Activated CD4-positive, CD25-positive, alpha-beta regulatory T cell treated with anti-CD3 and anti-CD28 coated beads, Interleukin-2, amount 50 U/mL, for 24 hours (primary cell): ENCODE measurements at regions not wholly inside any gene's neighbourhood (a gene's known extent, or its start where the extent isn't known, plus 50 kb on each side); places are given as distances from the start of the nearest gene placed in this dataset.
"Not testable (repeated sequence)": the region's sequence is repeated elsewhere in the genome, so short reads cannot be mapped to it uniquely, and the experiment has no call there.

Source experiments
- ATAC-seq, 2 donors: fragments of 150-1000 bp; cut with Tn5 transposase; one replicate each; pipeline ENCODE4 v1.10.0; 2021; ENCODE audit warnings: mild to moderate bottlenecking in 1 of 2, moderate library complexity in 1 of 2

DNA sequence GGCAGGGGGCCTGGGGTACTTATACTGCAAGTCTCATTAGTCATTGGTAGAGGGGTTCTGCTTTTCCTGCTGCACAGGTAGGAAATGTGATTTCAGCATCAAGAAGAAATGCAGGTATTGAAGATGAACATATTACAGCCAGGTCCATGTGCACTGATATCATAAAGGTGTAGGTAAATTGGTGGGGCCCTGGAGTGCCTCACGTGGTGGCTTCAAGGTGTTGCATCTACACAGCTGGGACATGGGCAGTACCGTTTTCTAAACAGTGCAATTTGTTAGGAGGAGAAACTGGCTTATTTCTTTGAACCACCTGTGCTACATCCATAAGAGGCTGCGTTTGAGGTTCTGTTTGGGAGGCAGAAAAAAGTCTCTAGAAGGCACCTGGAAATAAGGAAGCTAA lies 618.1 kb upstream of the RBFOX1 start:
- ATAC-seq = no peak

DNA sequence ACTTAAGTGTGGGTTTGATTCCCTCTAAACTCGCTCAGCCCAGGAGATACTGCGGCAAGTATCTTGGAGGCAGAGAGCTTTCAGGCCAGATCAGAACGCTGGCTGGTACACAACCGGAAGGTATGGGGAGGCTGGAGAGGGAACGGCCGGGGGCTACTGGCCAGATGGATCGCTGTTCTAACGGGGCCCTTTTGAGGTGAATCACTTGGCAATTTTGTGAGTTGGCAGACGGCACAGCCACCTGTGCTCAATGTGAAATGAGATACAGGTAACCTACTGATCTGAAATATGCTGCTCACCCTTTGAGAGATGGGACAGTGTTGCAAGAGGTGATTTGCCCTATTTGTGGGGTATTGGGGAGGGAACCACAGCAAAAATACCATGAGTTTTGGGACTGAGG lies 622.9 kb upstream of the RBFOX1 start:
- ATAC-seq = no peak

DNA sequence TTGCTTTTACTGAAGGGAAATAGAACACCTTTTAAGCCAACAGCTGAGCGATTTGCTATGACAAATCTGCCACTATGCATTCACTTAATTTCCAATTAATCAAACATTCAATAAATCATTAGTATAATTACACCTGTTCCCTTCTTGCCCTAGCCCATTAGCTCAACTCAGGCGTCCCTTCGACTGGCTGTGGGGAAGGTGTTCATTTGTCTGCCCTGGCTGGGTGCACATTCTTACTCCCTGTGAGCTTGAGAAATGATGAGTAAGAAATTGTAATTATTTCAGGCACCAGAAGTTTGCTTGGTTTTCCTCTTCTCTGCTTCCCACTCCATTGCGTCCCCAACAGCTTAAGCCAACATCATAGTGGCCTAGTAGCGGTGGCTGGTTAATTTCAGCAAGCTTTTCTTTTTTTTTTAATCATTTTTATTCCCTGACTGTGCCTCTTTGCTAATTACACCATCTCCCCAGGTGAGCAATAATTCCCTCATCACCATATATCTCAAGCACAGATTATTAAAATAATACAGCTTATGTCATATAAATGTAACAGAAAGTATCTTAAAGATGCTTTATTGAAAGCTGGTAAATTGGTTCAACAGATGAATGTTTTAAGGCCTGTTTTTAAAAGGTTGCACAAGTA lies 623.9 kb upstream of the RBFOX1 start:
- ATAC-seq = no peak

DNA sequence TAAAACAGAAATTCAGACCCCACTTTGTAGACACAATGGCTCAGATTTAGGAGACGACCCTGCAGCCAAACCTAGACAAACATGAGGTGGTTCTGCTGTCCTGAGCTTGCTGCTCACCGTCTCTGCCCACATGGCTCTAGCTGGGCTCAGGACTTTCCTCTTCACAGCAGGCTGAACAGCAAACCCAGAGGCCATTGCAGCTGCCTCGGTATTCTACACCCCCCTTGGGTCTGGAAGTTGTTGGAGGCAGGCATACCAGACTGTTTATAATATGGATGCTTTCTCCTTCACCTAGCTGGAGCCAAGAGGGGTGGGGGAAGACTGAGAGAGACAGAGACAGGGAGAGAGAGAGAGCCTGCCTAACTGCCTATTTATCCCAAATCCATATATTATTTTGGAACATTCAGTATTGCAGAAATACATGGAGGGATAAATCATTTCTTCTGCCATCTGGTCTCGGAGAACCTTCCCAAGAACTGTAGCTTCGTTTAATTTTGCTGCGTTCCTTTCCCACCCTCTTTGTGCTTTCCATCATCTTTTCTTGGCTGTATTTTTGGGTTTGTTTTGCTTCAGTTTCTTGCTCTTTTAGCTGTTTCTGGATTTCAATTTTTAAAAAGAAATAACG lies 628.2 kb upstream of the RBFOX1 start:
- ATAC-seq = no peak

DNA sequence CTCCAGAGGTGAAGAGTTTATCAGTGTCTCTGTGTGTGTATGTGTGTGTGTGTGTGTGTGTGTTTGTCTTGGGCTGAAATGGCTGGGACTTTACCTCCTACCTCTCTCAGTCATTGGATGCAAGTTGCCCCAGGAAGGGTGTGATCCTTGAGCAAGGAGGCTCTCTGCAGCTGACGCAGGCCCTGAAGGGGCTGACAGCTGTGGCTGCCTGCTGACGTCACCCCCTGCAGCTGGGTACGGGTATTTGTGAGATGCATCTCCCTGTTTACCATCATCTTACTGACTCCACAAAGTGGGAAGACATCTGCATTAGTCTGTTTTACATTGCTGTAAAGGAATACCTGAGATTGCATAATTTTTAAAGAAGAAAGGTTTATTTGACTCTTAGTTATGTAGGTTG lies 631.5 kb upstream of the RBFOX1 start:
- ATAC-seq = no peak

DNA sequence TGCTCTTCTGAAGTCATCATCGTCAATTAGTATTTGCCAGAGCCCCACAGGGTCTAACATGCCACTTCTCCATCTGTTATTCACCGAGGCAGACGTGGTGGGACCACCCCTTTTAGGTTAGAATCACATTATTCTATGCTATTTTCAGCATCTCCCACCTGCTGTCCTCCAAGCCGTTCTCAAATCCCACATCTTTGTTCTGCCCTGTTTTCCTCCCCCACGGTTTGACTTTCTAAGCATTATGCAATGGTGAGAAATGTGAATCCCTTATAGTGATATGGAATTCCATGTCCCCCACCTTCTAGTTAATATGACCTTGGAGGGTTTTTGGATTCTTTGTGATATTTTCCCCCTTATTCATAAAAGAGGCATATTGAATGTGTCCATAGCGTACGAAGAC lies 634.1 kb upstream of the RBFOX1 start:
- no peak for ATAC-seq

DNA sequence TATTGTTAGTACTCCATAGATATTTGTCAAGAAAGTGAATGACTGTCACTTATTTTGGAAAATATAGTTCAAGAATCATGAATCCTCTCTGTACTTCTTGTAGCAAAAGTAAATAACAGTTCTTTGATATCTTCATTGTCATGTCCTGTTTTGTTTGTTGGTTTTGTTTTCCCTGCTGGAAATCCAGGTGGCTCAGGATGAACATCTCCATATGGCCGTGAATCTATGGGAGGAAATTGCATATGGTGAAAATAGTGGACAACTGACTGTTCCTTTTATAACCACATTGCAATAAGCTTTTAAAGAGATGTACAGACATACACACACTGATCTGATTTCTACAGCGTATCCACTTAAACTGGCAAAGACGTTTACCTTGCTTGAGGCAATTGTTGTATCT lies 637.0 kb upstream of the RBFOX1 start:
- ATAC-seq = no peak

DNA sequence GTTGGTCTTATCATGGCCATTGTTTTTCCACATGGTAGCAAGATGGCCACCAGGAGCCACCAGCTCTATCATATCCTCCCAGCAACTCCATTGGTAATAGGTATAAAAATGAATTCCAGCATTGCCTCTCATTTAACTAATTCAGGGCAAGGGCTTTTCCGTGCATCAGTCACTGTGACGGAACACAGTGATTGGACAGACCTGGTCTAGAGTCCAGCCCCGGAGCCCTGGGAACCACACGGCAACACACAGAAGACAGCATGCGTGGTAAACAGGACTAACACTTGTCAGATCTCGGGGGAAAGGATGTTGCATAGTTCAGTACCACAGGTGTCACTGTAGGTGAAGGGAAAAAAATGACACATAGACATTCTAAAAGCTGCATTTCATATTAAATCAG lies 638.0 kb upstream of the RBFOX1 start:
- no peak for ATAC-seq

DNA sequence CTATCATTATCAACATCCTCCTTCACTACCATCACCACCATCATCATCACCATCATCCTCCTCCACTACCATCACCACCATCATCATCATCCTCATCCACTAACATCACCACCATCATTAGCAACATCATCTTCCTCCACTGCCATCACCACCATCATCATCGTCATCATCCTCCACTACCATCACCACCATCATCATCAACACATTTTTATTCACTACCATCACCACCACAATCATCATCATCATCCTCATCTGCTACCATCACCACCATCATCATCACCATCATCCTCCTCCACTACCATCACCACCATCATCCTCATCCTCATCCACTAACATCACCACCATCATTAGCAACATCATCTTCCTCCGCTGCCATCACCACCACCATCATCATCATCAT lies 639.2 kb upstream of the RBFOX1 start:
- not testable (repeated sequence) for ATAC-seq

DNA sequence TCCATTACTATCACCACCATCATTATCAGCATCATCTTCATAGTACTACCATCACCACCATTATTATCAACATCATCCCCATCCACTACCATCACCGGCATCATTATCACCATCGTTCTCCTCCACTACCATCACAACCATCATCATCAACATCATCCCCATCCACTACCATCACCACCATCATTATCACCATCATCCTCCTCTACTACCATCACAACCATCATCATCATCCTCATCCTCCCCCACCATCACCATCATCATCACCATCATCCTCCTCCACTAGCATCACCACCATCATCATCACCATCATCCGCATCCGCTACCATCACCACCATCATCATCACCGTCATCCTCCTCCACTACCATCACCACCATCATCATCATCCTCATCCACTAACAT lies 639.8 kb upstream of the RBFOX1 start:
- ATAC-seq = no peak

DNA sequence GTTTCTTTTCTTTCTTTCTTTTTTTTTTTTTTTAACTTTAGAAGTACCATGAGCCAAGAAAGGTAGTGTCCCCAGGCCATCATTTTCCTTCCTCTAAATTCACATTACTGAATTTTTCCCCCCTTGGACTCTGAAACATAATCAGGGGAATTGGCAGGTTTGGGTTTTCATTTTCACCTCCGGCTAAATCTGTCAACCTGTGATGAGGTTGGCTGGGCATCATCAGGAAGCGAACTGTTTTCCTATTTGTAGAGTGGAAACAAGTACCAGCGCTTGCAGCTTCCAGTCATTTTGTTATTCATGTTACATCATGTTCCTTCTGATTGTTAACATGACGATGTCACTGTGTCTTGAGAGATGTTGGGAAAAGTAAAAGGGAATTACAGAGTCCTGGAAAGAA lies 641.9 kb upstream of the RBFOX1 start:
- no peak for ATAC-seq

DNA sequence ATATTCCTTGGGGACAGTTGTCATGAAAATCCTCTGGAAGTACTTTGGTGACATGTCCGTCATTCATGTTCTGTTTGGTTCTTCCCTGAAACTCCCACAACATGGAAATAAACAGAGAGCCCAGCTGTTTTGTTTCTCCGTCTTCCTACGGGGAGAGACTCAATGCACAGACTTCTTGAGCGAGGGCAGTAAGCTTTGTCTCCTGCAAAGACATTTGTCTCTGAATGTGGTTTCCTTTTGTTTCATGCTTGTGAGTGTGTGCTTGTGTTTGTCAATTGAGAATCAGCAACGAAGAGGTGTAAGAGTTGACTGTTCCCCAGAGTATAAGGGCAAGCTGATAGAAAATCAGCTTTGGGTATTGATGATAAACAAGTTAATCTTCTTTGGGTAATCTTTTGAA lies 643.0 kb upstream of the RBFOX1 start:
- ATAC-seq = no peak

DNA sequence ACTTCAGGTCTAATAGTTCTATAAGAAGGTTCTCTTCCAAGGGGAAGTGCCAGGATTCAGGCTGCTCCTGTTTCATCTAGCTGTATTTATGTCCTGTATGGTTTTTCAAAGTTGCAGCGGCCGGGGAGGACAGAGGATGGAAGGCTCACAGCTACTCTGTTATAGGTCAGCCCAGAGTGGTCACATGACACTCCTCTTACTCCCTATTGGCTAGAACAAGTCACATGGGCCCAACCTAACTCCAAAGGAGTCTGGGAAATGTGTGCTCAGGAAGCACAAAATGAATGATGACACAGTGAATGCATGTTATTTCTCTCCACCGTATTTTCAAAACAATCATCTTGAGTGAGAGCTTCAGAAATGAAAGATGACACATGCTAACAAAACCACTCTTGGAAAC lies 645.1 kb upstream of the RBFOX1 start:
- no peak for ATAC-seq

DNA sequence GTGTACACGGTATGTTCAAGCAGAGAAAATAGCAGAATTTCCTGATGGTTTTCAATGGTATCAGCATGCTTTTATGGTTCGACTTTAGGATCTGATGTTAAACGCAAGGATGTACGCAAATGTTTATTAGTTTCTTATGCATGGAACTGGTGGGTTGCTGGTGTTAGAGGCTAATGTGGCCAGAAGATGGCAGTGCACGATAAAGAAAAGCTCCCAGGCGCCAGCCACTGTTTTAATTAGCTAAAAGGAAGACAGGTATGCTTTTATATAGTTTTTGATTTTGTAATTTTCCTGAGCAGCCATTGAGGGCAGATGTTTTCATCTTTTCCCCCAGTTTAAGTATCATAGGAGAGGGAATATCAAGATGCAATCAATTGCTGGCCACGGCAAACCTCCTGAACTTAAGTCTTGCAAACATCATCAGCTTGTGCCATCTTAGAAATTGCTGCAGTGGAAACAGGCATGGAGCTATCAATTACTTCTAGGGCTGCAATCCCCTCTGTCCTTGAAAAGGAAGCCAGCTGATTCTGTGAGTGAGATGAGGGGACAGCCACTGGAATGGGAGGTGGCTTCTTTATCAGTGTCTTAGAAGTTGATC lies 648.5 kb upstream of the RBFOX1 start:
- ATAC-seq = no peak

DNA sequence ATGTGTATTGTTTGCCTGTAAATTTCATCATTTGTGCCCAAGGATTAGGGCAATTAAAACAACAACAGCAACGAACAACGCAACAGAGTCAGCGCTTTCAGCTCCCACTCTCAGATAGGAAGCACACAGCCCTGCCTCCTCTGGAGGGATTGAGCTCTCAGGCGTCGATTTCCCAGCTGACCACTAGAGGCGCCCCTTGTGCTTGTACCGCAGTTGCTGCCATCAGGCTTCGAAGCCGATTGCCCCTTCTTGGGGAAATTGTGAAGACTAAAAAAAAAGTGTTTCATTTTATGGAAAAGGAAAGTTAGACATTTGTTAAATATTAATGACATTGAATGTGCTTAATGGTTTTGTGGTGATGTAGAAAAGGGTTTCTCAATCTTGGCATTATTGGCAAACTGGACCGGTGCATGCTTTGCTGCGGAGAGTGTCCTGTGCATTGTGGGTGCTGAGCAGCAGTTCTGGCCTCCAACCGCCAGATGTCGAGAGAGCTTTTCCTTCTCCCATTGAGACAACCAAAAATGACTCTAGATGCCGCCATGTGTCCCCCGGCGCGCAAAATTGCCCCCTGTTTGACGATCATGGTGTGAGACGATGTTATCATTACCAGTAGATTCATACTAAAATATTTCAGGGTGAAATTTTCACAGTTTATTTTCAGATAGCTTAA lies 650.4 kb upstream of the RBFOX1 start:
- no peak for ATAC-seq

DNA sequence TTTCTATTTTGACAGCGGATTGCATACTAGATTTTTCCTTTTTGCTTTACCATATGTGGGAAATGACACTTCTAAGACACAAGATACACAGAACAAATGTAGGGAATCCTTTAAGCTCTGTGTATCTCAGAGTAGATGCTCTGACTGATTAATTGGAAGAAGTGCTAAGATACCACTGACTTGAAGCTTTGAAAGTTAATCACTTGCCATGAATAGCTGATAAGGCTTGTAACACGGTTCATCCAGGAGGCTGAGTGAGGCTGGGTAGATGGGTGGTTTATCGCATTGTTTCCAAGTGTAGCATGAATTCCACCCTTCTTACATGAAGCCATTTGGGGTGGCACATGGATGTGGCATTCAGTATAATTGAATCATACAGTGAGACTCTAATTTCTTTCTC lies 654.1 kb upstream of the RBFOX1 start:
- no peak for ATAC-seq

DNA sequence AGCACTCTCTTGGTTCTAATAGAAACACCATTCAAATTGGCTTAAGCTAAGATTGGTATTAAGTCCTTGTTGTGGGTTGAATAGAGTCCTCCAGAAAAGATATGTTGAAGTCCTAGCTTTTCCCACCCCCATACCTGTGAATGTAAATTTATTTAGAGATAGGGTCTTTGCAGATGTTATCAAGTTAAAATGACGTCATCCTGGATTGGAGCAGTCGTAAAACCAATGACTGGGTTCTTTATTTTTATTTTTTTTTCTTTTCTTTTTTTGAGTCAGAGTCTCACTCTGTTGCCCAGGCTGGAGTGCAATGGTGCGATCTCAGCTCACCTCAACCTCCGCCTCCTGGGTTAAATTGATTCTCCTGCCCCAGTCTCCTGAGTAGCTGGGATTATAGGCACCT lies 658.6 kb upstream of the RBFOX1 start:
- ATAC-seq = no peak

DNA sequence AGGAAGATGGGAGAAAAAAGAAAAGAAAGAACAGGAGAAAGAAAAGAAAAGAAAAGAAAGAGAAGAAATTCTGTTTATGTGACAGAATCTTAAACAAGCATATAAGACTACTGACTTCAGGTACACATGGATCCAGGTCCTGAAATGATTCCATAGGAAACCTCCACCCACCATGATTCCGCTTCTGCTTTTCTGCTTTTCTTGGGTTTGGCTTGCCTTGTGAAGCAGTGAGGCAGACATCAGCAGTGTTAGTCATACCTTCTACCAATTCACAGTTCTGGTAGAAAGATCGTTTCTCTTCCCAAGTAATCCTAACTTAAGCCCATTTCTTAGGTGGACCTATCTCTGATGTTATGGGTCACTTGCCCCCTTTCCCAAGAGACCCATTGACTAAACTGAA lies 660.1 kb upstream of the RBFOX1 start:
- no peak for ATAC-seq

DNA sequence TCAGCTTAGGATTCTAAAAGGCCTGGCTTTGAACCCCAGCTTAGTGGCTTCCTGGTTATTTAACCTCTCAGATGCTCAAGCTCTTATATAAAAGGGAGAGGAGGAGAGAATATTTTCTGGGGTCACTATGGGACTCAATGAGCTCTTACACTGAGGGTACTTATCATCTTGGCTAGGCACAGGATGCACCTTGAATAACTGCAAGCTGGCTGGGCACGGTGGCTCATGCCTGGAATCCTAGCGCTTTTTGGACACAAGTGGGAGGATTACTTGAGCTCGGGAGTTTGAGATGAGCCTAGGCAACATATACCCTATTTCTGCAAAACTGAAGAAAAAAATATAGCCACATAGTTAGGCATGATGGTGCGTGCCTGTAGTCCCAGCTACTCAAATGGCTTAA lies 665.3 kb upstream of the RBFOX1 start:
- ATAC-seq = no peak

DNA sequence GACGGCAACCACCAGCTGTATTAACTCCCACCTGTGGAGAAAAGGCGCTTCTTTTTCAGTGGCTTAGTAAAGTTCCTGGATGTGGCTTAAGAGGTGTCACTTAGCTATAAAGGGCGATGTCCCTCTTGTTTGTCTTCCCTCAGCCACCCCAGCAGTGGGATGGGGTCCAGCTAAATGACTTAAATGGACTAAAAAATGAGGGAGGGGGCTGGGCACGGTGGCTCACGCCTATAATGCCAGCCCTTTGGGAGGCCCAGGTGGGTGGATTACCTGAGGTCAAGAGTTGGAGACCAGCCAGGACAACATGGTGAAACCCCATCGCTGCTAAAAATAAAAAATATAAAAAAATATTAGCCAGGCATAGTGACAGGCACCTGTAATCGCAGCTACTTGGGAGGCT lies 667.5 kb upstream of the RBFOX1 start:
- ATAC-seq = no peak

DNA sequence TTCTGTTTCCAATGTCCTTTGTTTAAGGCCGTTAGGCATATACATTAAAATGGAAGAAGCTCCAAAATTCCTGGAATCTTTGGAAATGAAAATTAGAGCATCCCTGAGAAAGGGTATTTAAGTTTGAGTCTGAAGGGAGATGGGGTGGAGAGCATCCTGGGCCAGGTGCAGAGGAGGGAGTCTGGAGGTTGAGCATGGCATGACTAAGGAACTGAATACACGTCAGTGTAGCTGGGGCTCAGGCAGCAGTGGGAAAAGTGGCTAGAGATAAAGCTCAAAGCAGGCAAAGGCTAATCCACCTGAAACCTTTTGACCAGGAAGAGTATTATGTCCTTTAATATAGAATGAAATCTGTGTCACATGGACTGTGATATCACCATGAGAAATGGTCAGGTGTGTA lies 669.0 kb upstream of the RBFOX1 start:
- no peak for ATAC-seq

DNA sequence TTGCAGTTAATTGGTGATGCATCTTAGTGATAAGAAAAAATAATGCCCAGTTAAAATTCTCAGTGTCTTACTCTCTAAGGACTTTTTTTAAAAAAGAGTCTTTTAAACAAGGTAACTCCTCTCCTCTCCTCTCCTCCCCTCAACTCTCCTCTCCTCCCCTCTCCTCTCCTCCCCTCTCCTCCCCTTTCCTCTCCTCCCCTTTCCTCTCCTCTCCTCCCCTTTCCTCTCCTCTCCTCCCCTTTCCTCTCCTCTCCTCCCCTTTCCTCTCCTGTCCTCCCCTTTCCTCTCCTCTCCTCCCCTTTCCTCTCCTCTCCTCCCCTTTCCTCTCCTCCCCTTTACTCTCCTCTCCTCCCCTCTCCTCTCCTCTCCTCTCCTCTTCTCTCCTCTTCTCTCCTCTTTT lies 675.9 kb upstream of the RBFOX1 start:
- no peak for ATAC-seq

DNA sequence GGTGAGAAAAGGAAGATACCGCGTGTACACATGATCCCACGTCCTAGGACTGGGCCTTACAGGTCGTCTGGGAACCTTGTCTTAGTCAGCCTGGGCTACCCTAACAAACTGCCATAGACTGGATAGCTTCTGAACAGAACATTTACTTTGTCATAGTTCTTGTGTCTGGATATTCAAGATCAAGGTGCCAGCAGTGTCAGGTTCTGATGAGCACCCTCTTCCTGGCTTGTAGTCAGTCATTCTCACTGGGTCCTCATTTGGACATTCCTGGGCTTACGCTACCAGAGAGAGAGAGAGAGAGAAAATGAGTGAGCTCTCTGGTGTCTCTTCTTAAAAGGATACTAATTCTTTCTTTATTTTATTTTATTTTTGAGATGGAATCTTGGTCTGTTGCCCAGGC lies 685.8 kb upstream of the RBFOX1 start:
- ATAC-seq = no peak
